Anterior cingulate cortex (tissue), 58 donors: ENCODE measurements at regions not wholly inside any gene's neighbourhood (a gene's known extent, or its start where the extent isn't known, plus 50 kb on each side); places are given as distances from the start of the nearest gene placed in this dataset.
A peak's percentile ranks its signal among the peaks of the same experiment; 100 is the strongest.
"Not testable (repeated sequence)": the region's sequence is repeated elsewhere in the genome, so short reads cannot be mapped to it uniquely, and the experiment has no call there.

Experiments
- DNase-seq, 58 donors: peaks; one replicate each; lab custom pipeline; 2025; lab: John Stamatoyannopoulos, UW

GRCh38 chr1:230591678-230592077, 50.6 kb upstream of the COG2 start:
- no peak for DNase-seq

- no peak for DNase-seq
These were observed 52.3 kb upstream of the COG2 start for GRCh38 chr1:230589951-230590350.

GRCh38 chr1:230588323-230588746, 53.9 kb upstream of the COG2 start:
- DNase-seq: no peak

- no peak for DNase-seq
These were observed 55.2 kb upstream of the COG2 start for GRCh38 chr1:230587061-230587460.

GRCh38 chr1:230584660-230585059, 57.6 kb upstream of the COG2 start:
- no peak for DNase-seq

- no peak for DNase-seq
These were observed 60.7 kb upstream of the COG2 start for GRCh38 chr1:230581446-230582079.

- DNase-seq: no peak
These were observed 63.7 kb upstream of the COG2 start for GRCh38 chr1:230578616-230579015.

- DNase-seq: no peak
These were observed 64.7 kb upstream of the COG2 start for GRCh38 chr1:230577537-230577936.

- no peak for DNase-seq
These were observed 66.3 kb upstream of the COG2 start for GRCh38 chr1:230575886-230576500.

- no peak for DNase-seq
These were observed 67.8 kb upstream of the COG2 start for GRCh38 chr1:230574502-230574901.

- DNase-seq: no peak
These were observed 68.6 kb upstream of the COG2 start for GRCh38 chr1:230573658-230574057.

- DNase-seq: no peak
These were observed 69.9 kb upstream of the COG2 start for GRCh38 chr1:230572121-230573105.

- DNase-seq: no peak
These were observed 71.4 kb upstream of the COG2 start for GRCh38 chr1:230570724-230571360.

- no peak for DNase-seq
These were observed 73.1 kb upstream of the COG2 start for GRCh38 chr1:230569201-230569600.

- no peak for DNase-seq
These were observed 73.6 kb upstream of the COG2 start for GRCh38 chr1:230568676-230569075.

- DNase-seq: peak in 15 of 58 donors; percentile 7 to 75 (median 19)
These were observed 74.3 kb upstream of the COG2 start for GRCh38 chr1:230568008-230568407.

GRCh38 chr1:230567221-230567575, 75.1 kb upstream of the COG2 start:
- DNase-seq: no peak

- DNase-seq: not testable (repeated sequence)
These were observed 75.6 kb upstream of the COG2 start for GRCh38 chr1:230566532-230567220.

- no peak for DNase-seq
These were observed 77.1 kb upstream of the COG2 start for GRCh38 chr1:230565141-230565540.

- no peak for DNase-seq
These were observed 78.7 kb upstream of the COG2 start for GRCh38 chr1:230563591-230563990.
